Esophagus (tissue), 2 donors: ENCODE measurements at regions not wholly inside any gene's neighbourhood (a gene's known extent, or its start where the extent isn't known, plus 50 kb on each side); places are given as distances from the start of the nearest gene placed in this dataset.

ENCODE experiments used
- H3K27ac ChIP-seq, 2 donors: one replicate each; pipeline ENCODE4 v1.5.1; 2013; ENCODE audit warnings: low read depth in 2 of 2, mild to moderate bottlenecking in 2 of 2, inconsistent platforms in 1 of 2, low read length in 1 of 2, moderate library complexity in 1 of 2
- H3K27me3 ChIP-seq, 2 donors: one replicate each; pipeline ENCODE4 v1.6.1; 2013; ENCODE audit warnings: low read length in 2 of 2, control low read depth in 1 of 2, mild to moderate bottlenecking in 1 of 2; ENCODE audit not compliant: insufficient read depth in 2 of 2, control insufficient read depth in 1 of 2
- H3K36me3 ChIP-seq, 2 donors: one replicate each; pipeline ENCODE4 v1.6.1; 2013; ENCODE audit warnings: low read length in 1 of 2; ENCODE audit not compliant: control insufficient read depth in 2 of 2, insufficient read depth in 2 of 2
- H3K4me1 ChIP-seq, 2 donors: one replicate each; pipeline ENCODE4 v1.6.1; 2013; ENCODE audit warnings: low read length in 1 of 2; ENCODE audit not compliant: control insufficient read depth in 2 of 2, insufficient read depth in 2 of 2
- H3K4me3 ChIP-seq, 2 donors: one replicate each; pipeline ENCODE4 v1.5.1; 2013; ENCODE audit warnings: low read length in 2 of 2, mild to moderate bottlenecking in 2 of 2, low read depth in 1 of 2, moderate library complexity in 1 of 2
- H3K9me3 ChIP-seq, 2 donors: one replicate each; pipeline ENCODE4 v1.6.1; 2013; ENCODE audit warnings: mild to moderate bottlenecking in 2 of 2, low read depth in 1 of 2, low read length in 1 of 2, moderate library complexity in 1 of 2; ENCODE audit not compliant: control insufficient read depth in 2 of 2, insufficient read depth in 1 of 2
- WGBS, 2 donors: extraction: QIAGEN DNeasy Blood & Tissue Kit; methylation state at CpG; one replicate each; pipeline ENCODE4 v1.1.7; 2013; 5-methylcytosine and 5-hydroxymethylcytosine counted together
- donor health status: healthy with polysubstance abuse.
- donor health status: Bipolar disorder and iron deficiency.

DNA sequence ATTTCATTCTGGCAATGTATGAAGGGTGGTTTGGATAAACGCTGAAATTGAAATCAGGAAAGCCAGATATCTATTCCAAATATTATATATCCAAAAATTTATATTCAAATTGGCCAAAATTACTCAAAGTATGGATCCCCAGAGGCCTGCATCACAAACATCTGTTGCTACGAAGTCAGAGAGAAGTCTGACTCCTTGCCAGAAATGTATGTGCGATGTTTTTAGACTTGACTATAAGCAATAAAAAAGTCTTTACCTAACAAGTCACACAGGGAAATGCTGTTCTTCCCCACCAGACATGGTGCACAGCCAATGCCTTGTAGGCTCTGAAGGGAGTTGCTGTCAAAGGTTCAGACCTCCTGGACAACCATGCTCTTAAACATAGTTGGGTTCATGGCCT lies 533.1 kb downstream of the OTOL1 start:
- peaks cover 0 to 4% of the 10 kb centered on the region in 2 donors for H3K9me3 ChIP-seq
- no peak overlapping the region for H3K4me3 ChIP-seq
- no peak overlapping the region for H3K27ac ChIP-seq
- 82 to 84% methylated on average over 3 of the region's 3 CpGs for WGBS, 2 donors
- H3K27me3 ChIP-seq = no peaks in the 10 kb centered on the region
- no peaks in the 10 kb centered on the region for H3K4me1 ChIP-seq
- no peaks in the 10 kb centered on the region for H3K36me3 ChIP-seq

DNA sequence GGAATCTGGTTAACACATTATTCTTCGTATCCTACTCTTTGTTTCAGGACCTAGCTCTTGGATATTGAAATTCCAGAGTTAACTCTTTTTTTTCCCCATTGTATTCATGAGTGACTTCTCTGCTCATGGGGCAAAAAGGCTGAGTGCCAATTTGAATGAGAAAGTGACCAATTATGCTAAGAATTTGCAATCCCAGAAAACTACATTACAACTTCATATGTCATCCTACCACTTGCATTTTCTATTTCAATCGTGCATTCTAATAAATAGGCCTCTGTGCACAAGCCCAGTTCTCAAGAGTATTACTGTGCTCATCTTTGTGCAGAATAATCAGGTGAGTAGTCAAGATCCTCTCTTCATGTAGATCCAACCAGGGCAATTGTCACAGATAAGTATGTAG lies 537.8 kb downstream of the OTOL1 start:
- Histone ChIP-seq H3K36me3 (no peaks in the 10 kb centered on the region), H3K27me3 (no peaks in the 10 kb centered on the region), H3K4me3 (no peak overlapping the region), H3K9me3 (peaks cover 0 to 4% of the 10 kb centered on the region in 2 donors), H3K4me1 (no peaks in the 10 kb centered on the region), H3K27ac (no peak overlapping the region)
- WGBS, 2 donors = 80 to 82% methylated on average over 2 of the region's 2 CpGs

DNA sequence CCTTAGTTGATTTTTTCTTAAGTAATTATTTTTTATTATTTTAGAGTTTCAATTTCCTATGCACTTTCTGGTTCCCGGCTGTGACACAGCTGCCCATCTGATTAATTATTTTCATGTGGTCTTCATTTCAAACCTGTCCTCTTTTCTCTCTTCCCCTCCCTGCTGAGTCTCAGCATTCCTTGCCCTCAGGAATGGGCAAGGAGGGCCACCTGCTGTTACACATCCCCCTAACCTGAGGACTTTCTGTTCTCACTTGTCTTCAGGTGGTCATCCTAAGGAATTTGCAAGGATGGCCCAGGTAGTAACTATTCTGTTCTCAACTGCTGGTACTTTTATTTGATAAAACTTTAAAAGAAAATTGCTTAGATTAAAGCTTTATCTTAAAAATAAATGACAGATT lies 545.0 kb downstream of the OTOL1 start:
- Histone ChIP-seq H3K9me3 (no peaks in the 10 kb centered on the region), H3K27ac (no peak overlapping the region), H3K4me1 (no peaks in the 10 kb centered on the region), H3K36me3 (no peaks in the 10 kb centered on the region), H3K4me3 (no peak overlapping the region), H3K27me3 (no peaks in the 10 kb centered on the region)
- WGBS, 2 donors = 76 to 81% methylated on average over 1 of the region's 1 CpG

DNA sequence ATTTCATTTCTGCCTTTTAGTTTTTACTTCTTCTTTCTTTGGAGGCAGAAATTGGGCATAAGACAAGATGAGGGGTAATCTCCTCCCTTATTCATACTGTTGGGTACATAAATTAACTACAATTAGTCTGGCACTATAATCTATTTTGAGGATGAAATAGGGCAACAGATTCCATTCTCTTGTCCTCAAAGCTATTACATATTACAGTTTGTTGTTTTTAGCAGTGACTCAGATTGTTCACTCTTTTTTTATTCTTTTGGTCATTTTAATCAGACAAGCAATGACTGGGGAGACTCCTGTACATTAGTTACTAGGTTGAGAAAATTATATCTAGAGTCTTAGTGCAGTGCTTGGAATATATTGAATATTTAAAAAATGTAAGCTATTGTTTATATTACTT lies 556.0 kb downstream of the OTOL1 start:
- no peaks in the 10 kb centered on the region for H3K4me1 ChIP-seq
- H3K4me3 ChIP-seq = no peak overlapping the region
- H3K27ac ChIP-seq = no peak overlapping the region
- H3K27me3 ChIP-seq = no peaks in the 10 kb centered on the region
- no peaks in the 10 kb centered on the region for H3K36me3 ChIP-seq
- peaks cover 0 to 2% of the 10 kb centered on the region in 2 donors for H3K9me3 ChIP-seq

DNA sequence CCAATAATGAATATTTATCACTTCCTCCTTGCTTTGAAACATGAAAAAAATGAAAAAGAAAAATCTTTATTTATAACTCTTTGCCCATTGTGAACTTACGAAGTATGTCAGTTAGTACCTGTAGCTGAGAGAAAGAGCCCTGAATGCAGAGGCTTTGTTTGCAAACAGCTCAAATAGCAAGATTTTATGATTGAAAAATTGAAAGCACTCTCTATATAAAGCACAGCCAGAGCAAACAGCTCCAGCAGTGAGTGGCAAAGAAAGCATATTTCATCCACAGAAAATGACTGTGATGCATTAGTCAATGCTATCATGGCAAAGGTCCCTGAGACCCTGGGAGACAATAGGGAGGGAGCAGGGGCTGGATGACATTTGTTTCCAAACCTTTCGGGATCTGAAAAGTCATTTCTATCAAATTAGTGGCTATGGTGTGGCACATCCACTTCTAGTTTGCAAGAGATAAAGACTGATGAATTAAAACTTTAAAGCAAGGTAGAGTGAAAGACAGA lies 576.1 kb downstream of the OTOL1 start:
- 54 to 77% methylated on average over 2 of the region's 2 CpGs for WGBS, 2 donors
- Histone ChIP-seq H3K27me3 (no peaks in the 10 kb centered on the region), H3K27ac (no peak overlapping the region), H3K36me3 (no peaks in the 10 kb centered on the region), H3K9me3 (no peaks in the 10 kb centered on the region), H3K4me1 (no peaks in the 10 kb centered on the region), H3K4me3 (no peak overlapping the region)

DNA sequence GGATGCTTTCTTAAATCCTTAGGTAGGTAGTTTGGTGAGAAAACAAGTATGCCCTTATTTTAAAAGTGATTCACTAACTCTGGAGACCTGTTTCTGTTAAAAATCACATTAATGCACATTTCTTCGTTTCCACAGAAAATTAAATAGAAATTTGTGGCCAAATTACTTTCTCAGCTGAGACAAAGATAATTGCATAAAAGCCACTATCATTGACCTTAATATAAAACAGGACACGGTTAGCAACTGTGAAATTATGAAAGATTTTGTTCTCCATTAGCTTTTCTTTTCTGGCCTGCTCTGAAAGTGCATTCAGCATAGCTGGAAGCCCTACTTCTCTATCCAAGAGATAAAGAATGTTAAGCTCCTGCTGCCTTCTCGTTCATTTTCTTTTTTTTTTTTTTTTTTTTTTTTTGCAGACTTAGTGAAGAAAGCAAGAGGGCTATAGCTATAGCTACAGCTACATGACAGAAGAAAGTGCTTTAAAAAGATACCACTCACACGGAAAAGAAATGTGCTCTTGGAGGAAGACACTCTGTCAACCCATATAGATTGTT lies 576.9 kb downstream of the OTOL1 start:
- no peaks in the 10 kb centered on the region for H3K9me3 ChIP-seq
- H3K36me3 ChIP-seq = no peaks in the 10 kb centered on the region
- no peaks in the 10 kb centered on the region for H3K4me1 ChIP-seq
- no peak overlapping the region for H3K27ac ChIP-seq
- WGBS, 2 donors = 49% methylated on average over 4 of the region's 4 CpGs
- H3K27me3 ChIP-seq = no peaks in the 10 kb centered on the region
- H3K4me3 ChIP-seq = no peak overlapping the region

DNA sequence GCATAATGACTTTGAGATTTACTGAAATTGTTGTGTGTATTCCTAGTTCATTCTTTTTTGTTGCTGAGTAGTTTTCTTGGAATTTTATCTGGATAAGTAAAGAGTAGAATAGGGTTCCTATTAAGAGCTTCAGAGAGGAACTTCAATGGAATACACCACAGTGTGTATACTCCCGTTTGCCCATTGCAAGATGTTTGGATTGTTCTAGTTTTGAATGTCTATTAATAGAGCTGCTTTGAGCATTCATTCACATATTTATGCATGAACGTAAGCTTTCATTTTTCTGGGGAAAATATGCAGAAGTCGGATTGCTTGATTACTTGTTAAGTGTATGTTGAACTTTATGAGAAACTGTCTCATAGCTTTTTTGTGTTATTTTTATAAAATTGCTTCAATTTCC lies 580.5 kb downstream of the OTOL1 start:
- Histone ChIP-seq H3K4me3 (no peak overlapping the region), H3K27ac (no peak overlapping the region), H3K36me3 (no peaks in the 10 kb centered on the region), H3K27me3 (no peaks in the 10 kb centered on the region), H3K4me1 (no peaks in the 10 kb centered on the region), H3K9me3 (no peaks in the 10 kb centered on the region)
- 77 to 78% methylated on average over 3 of the region's 3 CpGs for WGBS, 2 donors

DNA sequence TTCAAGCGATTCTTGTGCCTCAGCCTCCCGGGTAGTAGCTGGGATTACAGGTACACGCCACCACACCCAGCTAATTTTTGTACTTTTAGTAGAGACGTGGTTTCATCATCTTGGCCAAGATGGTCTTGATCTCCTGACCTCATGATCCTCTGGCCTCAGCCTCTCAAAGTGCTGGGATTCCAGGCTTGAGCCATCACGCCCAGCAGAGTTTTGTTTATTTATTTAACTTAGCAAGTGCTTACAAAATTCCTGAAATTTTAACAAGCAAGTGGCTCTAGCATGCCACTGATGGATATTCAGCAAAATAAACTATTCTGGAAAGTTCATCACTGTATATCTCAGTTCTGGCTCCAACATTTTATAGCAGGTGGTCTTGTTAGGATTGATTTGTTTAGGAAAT lies 585.9 kb downstream of the OTOL1 start:
- WGBS, 2 donors = 71 to 77% methylated on average over 5 of the region's 5 CpGs
- Histone ChIP-seq H3K27me3 (no peaks in the 10 kb centered on the region), H3K4me3 (no peak overlapping the region), H3K9me3 (no peaks in the 10 kb centered on the region), H3K36me3 (no peaks in the 10 kb centered on the region), H3K27ac (no peak overlapping the region), H3K4me1 (no peaks in the 10 kb centered on the region)

DNA sequence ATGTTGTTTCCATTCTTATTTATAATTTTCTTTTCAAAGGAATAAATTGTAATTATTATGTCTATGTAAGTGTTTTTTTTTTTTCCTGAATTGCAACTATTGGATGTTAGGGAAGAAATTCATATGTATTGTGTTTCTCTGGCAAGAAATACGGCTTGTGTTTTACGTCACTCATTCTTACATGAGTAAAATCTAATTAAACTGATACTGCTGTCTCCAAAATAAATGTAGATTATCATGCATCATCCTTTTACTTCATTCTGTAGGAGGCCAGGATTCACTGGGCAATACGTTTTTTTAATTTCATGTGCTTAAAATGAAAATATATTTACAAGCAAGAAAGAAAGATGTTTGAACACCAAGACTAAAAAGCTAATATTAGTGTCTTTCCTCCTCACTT lies 590.8 kb downstream of the OTOL1 start:
- Histone ChIP-seq H3K27me3 (no peaks in the 10 kb centered on the region), H3K4me1 (no peaks in the 10 kb centered on the region), H3K4me3 (no peak overlapping the region), H3K27ac (no peak overlapping the region), H3K36me3 (no peaks in the 10 kb centered on the region), H3K9me3 (no peaks in the 10 kb centered on the region)
- WGBS, 2 donors = 62 to 71% methylated on average over 3 of the region's 3 CpGs

DNA sequence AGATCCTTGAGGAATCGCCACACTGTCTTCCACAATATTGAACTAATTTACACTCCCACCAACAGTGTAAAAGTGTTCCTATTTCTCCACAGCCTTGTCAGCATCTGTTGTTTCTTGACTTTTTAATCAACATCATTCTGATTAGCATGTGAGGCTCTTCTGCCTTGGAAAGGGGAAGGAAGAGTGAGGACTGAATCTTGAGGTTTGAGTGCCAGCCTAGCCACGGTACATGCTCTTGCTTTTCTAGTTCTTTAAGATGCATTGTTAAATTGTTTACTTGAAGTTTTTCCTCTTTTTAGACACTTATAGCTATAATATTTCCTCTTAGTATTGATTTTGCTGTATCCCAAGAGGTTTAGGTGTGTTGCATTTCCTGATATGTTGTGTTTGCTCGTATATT lies 596.1 kb downstream of the OTOL1 start:
- H3K4me1 ChIP-seq = no peaks in the 10 kb centered on the region
- no peak overlapping the region for H3K27ac ChIP-seq
- WGBS, 2 donors = 50 to 70% methylated on average over 3 of the region's 3 CpGs
- H3K27me3 ChIP-seq = no peaks in the 10 kb centered on the region
- H3K9me3 ChIP-seq = no peaks in the 10 kb centered on the region
- H3K36me3 ChIP-seq = no peaks in the 10 kb centered on the region
- no peak overlapping the region for H3K4me3 ChIP-seq
